RWPE2 (cell line): ENCODE measurements at regions not wholly inside any gene's neighbourhood (a gene's known extent, or its start where the extent isn't known, plus 50 kb on each side); places are given as distances from the start of the nearest gene placed in this dataset.
A peak's percentile ranks its signal among the peaks of the same experiment; 100 is the strongest.

Experiments
- ATAC-seq: fragments of 200-7000 bp; cut with Tn5 transposase; 3 replicates; pipeline ENCODE4 v1.9.1; 2021; ENCODE audit warnings: low read depth
- DNase-seq: peaks from one replicate; pipeline ENCODE4 v3.0.0-alpha.2; 2020; ENCODE audit warnings: low spot score
- H3K27ac ChIP-seq: fragments of 450-650 bp; 2 replicates; pipeline ENCODE4 v1.5.1; 2017; ENCODE audit warnings: mild to moderate bottlenecking; ENCODE audit not compliant: poor library complexity, severe bottlenecking
- H3K27me3 ChIP-seq: fragments of 250-450 bp; sonication (Bioruptor Pico); 2 replicates; pipeline ENCODE4 v1.5.1; 2021; ENCODE audit warnings: mild to moderate bottlenecking, moderate library complexity; ENCODE audit not compliant: insufficient read depth, poor library complexity, severe bottlenecking
- H3K36me3 ChIP-seq: fragments of 250-450 bp; sonication (Bioruptor Pico); 2 replicates; pipeline ENCODE4 v1.5.1; 2020; ENCODE audit warnings: low read depth, mild to moderate bottlenecking, moderate library complexity
- H3K4me1 ChIP-seq: fragments of 250-450 bp; sonication (Bioruptor Pico); 2 replicates; pipeline ENCODE4 v1.5.1; 2021; ENCODE audit warnings: mild to moderate bottlenecking, moderate library complexity; ENCODE audit not compliant: insufficient read depth, poor library complexity, severe bottlenecking
- H3K4me3 ChIP-seq: fragments of 250-450 bp; sonication (Bioruptor Pico); 2 replicates; pipeline ENCODE4 v1.5.1; 2021; ENCODE audit warnings: mild to moderate bottlenecking, moderate library complexity; ENCODE audit not compliant: severe bottlenecking
- H3K9me3 ChIP-seq: fragments of 250-450 bp; sonication (Bioruptor Pico); 2 replicates; pipeline ENCODE4 v1.5.1; 2021; ENCODE audit warnings: mild to moderate bottlenecking, moderate library complexity; ENCODE audit not compliant: severe bottlenecking
- CTCF ChIP-seq: fragments of 450-650 bp; IDR thresholded peaks from one replicate; pipeline ENCODE4 v1.5.1; 2017; ENCODE audit warnings: mild to moderate bottlenecking, moderate library complexity; ENCODE audit not compliant: poor library complexity, severe bottlenecking

GRCh38 chr11:111069066-111069465 is 176.5 kb upstream of the POU2AF2 start:
- H3K4me3 ChIP-seq: no peak overlapping the region
- TF ChIP-seq CTCF: no peak
- peaks cover 6% of the 10 kb centered on the region for H3K9me3 ChIP-seq
- H3K27me3 ChIP-seq: no peaks in the 10 kb centered on the region
- no peaks in the 10 kb centered on the region for H3K4me1 ChIP-seq
- H3K36me3 ChIP-seq: no peaks in the 10 kb centered on the region
- no peak for DNase-seq
- peak; percentile 64 for ATAC-seq
- no peak overlapping the region for H3K27ac ChIP-seq

DNA sequence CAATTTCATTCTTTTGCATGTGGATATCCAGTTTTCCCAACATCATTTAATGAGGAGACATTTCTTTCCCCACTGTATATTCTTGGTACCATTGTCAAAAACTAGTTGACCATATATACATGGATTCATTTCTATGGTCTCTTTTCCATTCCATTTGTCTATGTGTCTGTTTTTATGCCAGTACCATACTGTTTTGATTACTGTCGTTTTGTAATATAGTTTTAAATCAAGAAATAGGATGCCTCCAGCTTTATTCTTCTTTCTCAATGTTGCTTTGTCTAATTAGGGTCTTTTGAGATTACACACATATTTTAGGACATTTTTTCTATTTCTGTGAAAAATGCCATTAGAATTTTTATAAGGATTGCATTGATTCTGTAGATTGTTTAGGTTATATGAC is 177.5 kb upstream of the POU2AF2 start:
- DNase-seq: no peak
- Histone ChIP-seq H3K27me3 (no peaks in the 10 kb centered on the region), H3K27ac (no peak overlapping the region), H3K4me1 (no peaks in the 10 kb centered on the region), H3K9me3 (peaks cover 6% of the 10 kb centered on the region), H3K36me3 (no peaks in the 10 kb centered on the region), H3K4me3 (no peak overlapping the region)
- no peak for TF ChIP-seq CTCF
- no peak for ATAC-seq

GRCh38 chr11:111066846-111067245 is 178.7 kb upstream of the POU2AF2 start:
- no peak for TF ChIP-seq CTCF
- Histone ChIP-seq H3K27me3 (no peaks in the 10 kb centered on the region), H3K4me1 (no peaks in the 10 kb centered on the region), H3K27ac (no peak overlapping the region), H3K4me3 (no peak overlapping the region), H3K9me3 (peaks cover 6% of the 10 kb centered on the region), H3K36me3 (no peaks in the 10 kb centered on the region)
- no peak for ATAC-seq
- no peak for DNase-seq

DNA sequence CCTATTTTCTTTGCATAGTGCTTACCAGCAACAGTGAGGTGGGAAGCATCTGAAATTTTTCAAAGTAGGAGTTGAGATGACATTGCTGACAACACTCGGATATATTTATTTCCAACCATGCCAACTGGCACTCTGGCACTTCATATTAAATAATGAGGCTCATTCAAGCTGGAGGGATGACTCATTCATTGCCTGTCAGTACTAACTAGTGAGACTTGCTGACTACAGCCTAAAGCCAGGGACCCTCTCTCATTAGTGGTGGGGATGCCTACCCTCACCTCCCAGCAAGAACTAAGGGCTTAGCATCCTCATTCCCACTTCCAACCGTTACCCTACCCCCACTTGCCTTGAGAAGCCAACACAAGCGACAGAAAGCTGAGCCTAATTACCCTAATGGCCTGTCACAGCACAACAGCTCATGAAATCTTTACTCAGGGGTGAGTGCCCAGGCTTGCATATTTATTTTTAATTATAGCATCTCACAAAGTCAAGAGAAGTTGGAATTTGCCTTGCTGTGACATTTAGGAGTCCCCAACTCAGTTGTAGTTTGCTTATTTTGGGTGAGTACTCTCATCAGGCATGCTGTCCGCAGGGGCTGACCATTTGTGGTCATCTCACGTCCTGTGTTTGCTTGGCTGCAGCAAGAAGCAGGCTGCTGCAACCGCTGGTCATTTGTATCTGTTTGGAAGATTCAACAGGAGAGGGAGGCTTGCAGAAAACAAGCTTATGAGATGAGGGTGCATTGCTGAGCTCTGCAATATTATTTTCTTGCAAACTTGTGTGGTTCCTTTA is 181.6 kb upstream of the POU2AF2 start:
- H3K27me3 ChIP-seq: no peaks in the 10 kb centered on the region
- DNase-seq (no peak), ATAC-seq (no peak)
- H3K4me1 ChIP-seq: peaks cover 10% of the 10 kb centered on the region
- no peak overlapping the region for H3K27ac ChIP-seq
- H3K9me3 ChIP-seq: peaks cover 6% of the 10 kb centered on the region
- no peaks in the 10 kb centered on the region for H3K36me3 ChIP-seq
- TF ChIP-seq CTCF: no peak
- no peak overlapping the region for H3K4me3 ChIP-seq

DNA sequence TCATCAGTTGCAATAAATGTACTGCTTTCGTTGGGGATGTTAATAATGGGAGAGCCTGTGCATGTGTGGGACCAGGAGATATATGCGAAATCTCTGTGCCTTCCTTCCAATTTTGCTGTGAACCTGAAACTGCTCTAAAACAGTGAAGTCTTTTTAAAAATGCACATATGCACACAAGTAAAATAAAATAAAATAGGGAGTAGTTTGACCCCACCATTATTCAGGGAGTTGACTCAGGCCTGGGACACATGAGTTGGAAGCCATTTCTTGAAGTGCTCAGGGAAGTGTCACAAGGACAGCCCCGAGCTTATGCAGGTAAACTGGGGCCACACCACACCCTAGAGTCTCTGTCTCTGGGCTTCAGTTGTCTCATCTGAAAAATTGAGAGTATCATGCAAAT is 183.1 kb upstream of the POU2AF2 start:
- Histone ChIP-seq H3K27me3 (no peaks in the 10 kb centered on the region), H3K36me3 (no peaks in the 10 kb centered on the region), H3K9me3 (no peaks in the 10 kb centered on the region), H3K4me1 (peaks cover 10% of the 10 kb centered on the region), H3K27ac (no peak overlapping the region), H3K4me3 (no peak overlapping the region)
- no peak for TF ChIP-seq CTCF
- ATAC-seq: no peak
- no peak for DNase-seq
